SK-N-SH (cell line): ENCODE measurements at regions not wholly inside any gene's neighbourhood (a gene's known extent, or its start where the extent isn't known, plus 50 kb on each side); places are given as distances from the start of the nearest gene placed in this dataset.

Experiments used
- CTCF ChIA-PET: fragments of 300-600, 350-600 bp; formaldehyde crosslinking; extraction: SDS; loops from one replicate; lab custom pipeline; 2021; lab: Yijun Ruan, JAX
- POLR2A ChIA-PET: fragments of 350-600 bp; sonication (Branson Sonifier 250); formaldehyde crosslinking; extraction: SDS; loops from one replicate; lab custom pipeline; 2020; ENCODE audit warnings: antibody characterized with exemption, inconsistent platforms; lab: Yijun Ruan, JAX
- DNase-seq: peaks from one replicate; pipeline ENCODE4 v3.0.0; 2012
- H2AFZ ChIP-seq: fragments of 200-600 bp; sonication (generic); 2 replicates; pipeline ENCODE4 v1.8.1; 2016; ENCODE audit warnings: antibody characterized with exemption, mild to moderate bottlenecking, low read depth
- H3F3A ChIP-seq: fragments of 200-600 bp; sonication (generic); replicated peaks from 2 replicates; pipeline ENCODE3; 2016; ENCODE audit warnings: antibody characterized with exemption, mild to moderate bottlenecking; ENCODE audit not compliant: insufficient read depth
- H3K27ac ChIP-seq, 2 experiments: fragments of 200-500 bp in 1 of 2; fragments of 200-600 bp in 1 of 2; sonication (Bioruptor generic) in 1 of 2; sonication (generic), shearing (Covaris generic) in 1 of 2; 2 replicates each; pipeline versions ENCODE4 v1.5.1 to v1.6.1; 2014 to 2016; ENCODE audit warnings: low read depth in 2 of 2, inconsistent platforms in 1 of 2, low read length in 1 of 2, mild to moderate bottlenecking in 1 of 2, mixed read lengths in 1 of 2
- H3K27me3 ChIP-seq: fragments of 200-600 bp; sonication (generic), shearing (Covaris generic); 2 replicates; pipeline ENCODE4 v1.6.1; 2016; ENCODE audit warnings: mixed run types; ENCODE audit not compliant: insufficient read depth
- H3K36me3 ChIP-seq, 2 experiments: fragments of 200-500 bp in 1 of 2; fragments of 200-600 bp in 1 of 2; sonication (Bioruptor generic) in 1 of 2; sonication (generic) in 1 of 2; replicated peaks in 1 of 2; 2 replicates each; pipeline versions ENCODE3 to v1.5.1; 2014 to 2016; ENCODE audit warnings: low read length in 1 of 2, mild to moderate bottlenecking in 1 of 2; ENCODE audit not compliant: insufficient read depth in 2 of 2, control insufficient read depth in 1 of 2
- H3K4me1 ChIP-seq, 2 experiments: fragments of 200-500 bp in 1 of 2; fragments of 200-600 bp in 1 of 2; sonication (Bioruptor generic) in 1 of 2; sonication (generic), shearing (Covaris generic) in 1 of 2; 2 replicates each; pipeline versions ENCODE4 v1.5.1 to v1.6.1; 2014 to 2016; ENCODE audit warnings: low read depth in 1 of 2, low read length in 1 of 2, mixed run types in 1 of 2; ENCODE audit not compliant: insufficient read depth in 2 of 2, control insufficient read depth in 1 of 2
- H3K4me2 ChIP-seq: fragments of 200-600 bp; sonication (generic), shearing (Covaris generic); 2 replicates; pipeline ENCODE4 v1.6.1; 2017; ENCODE audit warnings: mixed run types
- H3K4me3 ChIP-seq, 2 experiments: fragments of 200-500 bp in 1 of 2; fragments of 200-600 bp in 1 of 2; sonication (Bioruptor generic) in 1 of 2; sonication (generic), shearing (Covaris generic) in 1 of 2; 2 replicates each; pipeline versions ENCODE4 v1.5.1 to v1.8.1; 2014 to 2016; ENCODE audit warnings: low read depth in 2 of 2, inconsistent platforms in 1 of 2, low read length in 1 of 2, mild to moderate bottlenecking in 1 of 2, mixed read lengths in 1 of 2, moderate library complexity in 1 of 2
- H3K79me2 ChIP-seq: fragments of 200-600 bp; sonication (generic); 2 replicates; pipeline ENCODE4 v1.8.1; 2017; ENCODE audit warnings: mild to moderate bottlenecking; ENCODE audit not compliant: insufficient read depth
- H3K9ac ChIP-seq: fragments of 200-600 bp; sonication (generic); 2 replicates; pipeline ENCODE4 v1.6.1; 2017; ENCODE audit warnings: mixed run types
- H3K9me2 ChIP-seq: fragments of 200-600 bp; sonication (generic); 2 replicates; pipeline ENCODE4 v1.6.1; 2017; ENCODE audit warnings: mixed run types
- H3K9me3 ChIP-seq: fragments of 200-600 bp; sonication (generic); 2 replicates; pipeline ENCODE4 v1.6.1; 2017; ENCODE audit warnings: mixed run types, mild to moderate bottlenecking, moderate library complexity
- H4K20me1 ChIP-seq: fragments of 200-600 bp; sonication (generic); 2 replicates; pipeline ENCODE4 v1.6.1; 2017; ENCODE audit warnings: mild to moderate bottlenecking, mixed run types; ENCODE audit not compliant: insufficient read depth
- CHD2 ChIP-seq: fragments of 150-350 bp; IDR thresholded peaks from 2 replicates; pipeline ENCODE4 v1.6.1; 2018; ENCODE audit warnings: low read length; ENCODE audit not compliant: partially characterized antibody
- ELF1 ChIP-seq: IDR thresholded peaks from 2 replicates; pipeline ENCODE4 v1.4.0; 2012
- EP300 ChIP-seq, 2 experiments: IDR thresholded peaks; 2 replicates each; pipeline versions ENCODE4 v1.4.0 to v1.6.1; 2012; ENCODE audit warnings: borderline replicate concordance in 1 of 2, low read depth in 1 of 2, low read length in 1 of 2
- EZH2phosphoT487 ChIP-seq: fragments of 200-600 bp; sonication (generic); IDR thresholded peaks from 2 replicates; pipeline ENCODE4 v1.6.1; 2017; ENCODE audit warnings: low read depth, mixed run types, mild to moderate bottlenecking, antibody characterized with exemption, moderate library complexity, borderline replicate concordance
- FOXM1 ChIP-seq: IDR thresholded peaks from 2 replicates; pipeline ENCODE4 v1.4.0; 2012; ENCODE audit warnings: low read depth, mild to moderate bottlenecking
- JUND ChIP-seq: IDR thresholded peaks from 2 replicates; pipeline ENCODE4 v1.4.0; 2012
- MEF2A ChIP-seq: IDR thresholded peaks from 2 replicates; pipeline ENCODE4 v1.4.0; 2012; ENCODE audit warnings: low read depth, borderline replicate concordance
- NFIC ChIP-seq: IDR thresholded peaks from 2 replicates; pipeline ENCODE4 v1.4.0; 2012; ENCODE audit warnings: borderline replicate concordance
- PBX3 ChIP-seq: IDR thresholded peaks from 2 replicates; pipeline ENCODE4; 2012
- RCOR1 ChIP-seq: fragments of 150-350 bp; IDR thresholded peaks from 2 replicates; pipeline ENCODE4 v1.6.1; 2017; ENCODE audit warnings: antibody characterized with exemption, low read length
- RFX5 ChIP-seq: IDR thresholded peaks from 2 replicates; pipeline ENCODE4 v1.6.1; 2012; ENCODE audit warnings: mild to moderate bottlenecking, improper control_type of control experiment, low read length
- SMC3 ChIP-seq: IDR thresholded peaks from 2 replicates; pipeline ENCODE4 v1.6.1; 2012; ENCODE audit warnings: low read depth, low read length, improper control_type of control experiment
- TCF12 ChIP-seq: IDR thresholded peaks from 2 replicates; pipeline ENCODE4 v1.4.0; 2012
- USF1 ChIP-seq: IDR thresholded peaks from 2 replicates; pipeline ENCODE4 v1.4.0; 2012; ENCODE audit warnings: low read depth, borderline replicate concordance
- WGBS: methylation state at CpG from one replicate; pipeline ENCODE4 v1.1.6; 2017; ENCODE audit warnings: low lambda C conversion rate; 5-methylcytosine and 5-hydroxymethylcytosine counted together
- TF ChIP-seq, protein P1 (sequence below): fragments of 150-350 bp; IDR thresholded peaks from 2 replicates; pipeline ENCODE4 v1.6.1; 2017; ENCODE audit warnings: antibody characterized with exemption, low read length, low read depth, borderline replicate concordance

DNA sequence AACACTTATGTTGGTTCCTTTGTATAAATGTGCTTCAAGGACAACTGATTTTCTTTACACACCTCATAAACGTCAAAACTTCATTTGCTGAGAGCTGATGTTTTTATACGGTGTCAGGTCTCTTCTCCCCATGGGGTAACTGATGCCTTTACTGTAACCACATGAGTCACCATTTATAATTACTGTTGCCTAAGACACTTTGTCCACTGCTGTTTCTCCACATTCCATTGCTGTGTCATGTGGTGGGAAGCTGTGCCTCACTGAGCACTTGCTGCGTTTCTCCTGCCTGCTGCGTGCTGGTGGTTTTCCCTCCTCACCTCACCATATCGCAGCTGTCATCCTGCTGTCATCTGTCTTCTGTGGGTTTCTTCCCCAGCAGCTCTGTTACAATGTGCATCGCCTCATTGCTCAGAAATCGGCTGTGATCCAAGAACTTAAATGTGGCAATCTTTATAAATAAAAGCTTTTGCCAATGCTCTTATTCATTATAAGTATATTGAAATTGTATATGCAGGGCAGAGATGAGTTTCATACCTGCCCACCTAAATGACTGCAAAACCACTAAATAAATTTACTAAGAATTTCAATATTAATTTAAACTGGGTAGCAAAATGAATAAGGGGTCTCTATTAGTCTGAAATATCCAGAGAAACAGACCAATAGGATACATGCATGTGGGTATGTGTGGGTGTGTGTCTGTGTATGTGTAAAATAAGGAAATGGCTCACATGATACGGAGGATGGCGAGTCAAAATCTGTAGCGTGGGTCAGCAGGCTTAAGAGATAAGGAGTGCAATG, 547.0 kb upstream of the SLITRK5 start:
- POLR2A ChIA-PET = no interaction called here
- 0 out of 2 replicates have a peak overlapping the region, but pooled peaks have one; percentile 22 for H3K4me2 ChIP-seq

DNA sequence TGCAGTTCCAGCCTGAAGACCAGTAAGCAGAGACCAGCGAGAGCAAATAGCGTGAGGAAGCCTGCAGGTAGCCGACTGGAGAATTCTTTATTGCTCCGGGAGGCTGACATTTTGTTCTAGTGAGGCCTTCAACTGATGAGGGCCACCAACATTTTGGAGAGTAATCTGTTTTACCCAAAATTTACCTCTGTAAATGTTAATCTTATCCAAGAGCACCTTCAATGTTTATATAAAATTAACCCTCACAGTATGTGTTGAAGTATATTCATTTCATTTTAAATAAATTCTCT, 546.4 kb upstream of the SLITRK5 start:
- H3K9me3 ChIP-seq = no peaks in the 10 kb centered on the region
- CTCF ChIA-PET = no interaction called here
- H3K4me2 ChIP-seq = no peak overlapping the region
- POLR2A ChIA-PET = no interaction called here
- no peak overlapping the region for H2AFZ ChIP-seq
- 0 out of 2 replicates have a peak, but pooled peaks cover 2% of the 10 kb centered on the region for H3K9me2 ChIP-seq
- H3K27ac ChIP-seq = no peak overlapping the region
- no peak overlapping the region for H3K4me3 ChIP-seq
- no peak overlapping the region for H3K9ac ChIP-seq
- TF ChIP-seq ELF1 (no peak), RCOR1 (no peak), SMC3 (no peak), FOXM1 (no peak), PBX3 (no peak), RFX5 (no peak)
- 32% methylated on average over 4 of the region's 4 CpGs for WGBS
- H3K36me3 ChIP-seq = no peaks in the 10 kb centered on the region
- no peaks in the 10 kb centered on the region for H3K79me2 ChIP-seq
- no peak for DNase-seq
- no peaks in the 10 kb centered on the region for H3F3A ChIP-seq
- no peaks in the 10 kb centered on the region for H3K4me1 ChIP-seq
- H3K27me3 ChIP-seq = no peaks in the 10 kb centered on the region
- no peaks in the 10 kb centered on the region for H4K20me1 ChIP-seq

More for the DNA sequence above, 547.0 kb upstream of the SLITRK5 start:
- CTCF ChIA-PET = no interaction called here
- peak; percentile 38; the same call in 1 of the 2 replicates for TF ChIP-seq PBX3
- peak; percentile 28; the same call in 1 of the 2 replicates for TF ChIP-seq TCF12
- no peak for TF ChIP-seq RCOR1
- TF ChIP-seq JUND = peak; percentile 32; the same call in 1 of the 2 replicates
- Histone ChIP-seq H2AFZ (no peak overlapping the region), H3K36me3 (no peaks in the 10 kb centered on the region), H4K20me1 (no peaks in the 10 kb centered on the region), H3K27ac (no peak overlapping the region), H3K79me2 (no peaks in the 10 kb centered on the region), H3K27me3 (no peaks in the 10 kb centered on the region), H3K9me3 (no peaks in the 10 kb centered on the region), H3K4me1 (no peaks in the 10 kb centered on the region), H3F3A (no peaks in the 10 kb centered on the region), H3K4me3 (0 out of 4 replicates have a peak overlapping the region, but pooled peaks of 1 of the 2 experiments have one; percentile 20), H3K9ac (no peak overlapping the region), H3K9me2 (0 out of 2 replicates have a peak, but pooled peaks cover 2% of the 10 kb centered on the region)
- 21% methylated on average over 10 of the region's 10 CpGs for WGBS
- DNase-seq = no peak

GRCh38 chr13:87128036-87128435, 543.1 kb upstream of the SLITRK5 start:
- Histone ChIP-seq H3K4me2 (no peak overlapping the region), H3F3A (no peaks in the 10 kb centered on the region), H3K9me3 (no peaks in the 10 kb centered on the region), H3K27me3 (no peaks in the 10 kb centered on the region), H3K79me2 (no peaks in the 10 kb centered on the region), H3K4me1 (no peaks in the 10 kb centered on the region), H3K9me2 (no peaks in the 10 kb centered on the region), H4K20me1 (no peaks in the 10 kb centered on the region), H2AFZ (no peak overlapping the region), H3K27ac (no peak overlapping the region), H3K36me3 (no peaks in the 10 kb centered on the region), H3K4me3 (no peak overlapping the region), H3K9ac (no peak overlapping the region)
- DNase-seq = no peak
- ChIA-PET CTCF (no interaction called here), POLR2A (no interaction called here)
- TF ChIP-seq EZH2phosphoT487 (no peak), SMC3 (no peak), FOXM1 (no peak), USF1 (no peak), PBX3 (no peak), MEF2A (no peak), NFIC (no peak), EP300 (IDR thresholded peaks at IDR 0.05; ENCODE audit: borderline replicate concordance in 1 of 2, low read depth in 1 of 2, low read length in 1 of 2) (no peak), CHD2 (no peak)
- TF ChIP-seq, protein P1, sequence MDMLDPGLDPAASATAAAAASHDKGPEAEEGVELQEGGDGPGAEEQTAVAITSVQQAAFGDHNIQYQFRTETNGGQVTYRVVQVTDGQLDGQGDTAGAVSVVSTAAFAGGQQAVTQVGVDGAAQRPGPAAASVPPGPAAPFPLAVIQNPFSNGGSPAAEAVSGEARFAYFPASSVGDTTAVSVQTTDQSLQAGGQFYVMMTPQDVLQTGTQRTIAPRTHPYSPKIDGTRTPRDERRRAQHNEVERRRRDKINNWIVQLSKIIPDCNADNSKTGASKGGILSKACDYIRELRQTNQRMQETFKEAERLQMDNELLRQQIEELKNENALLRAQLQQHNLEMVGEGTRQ = no peak
